SU-DHL-6 (cell line): ENCODE measurements at regions not wholly inside any gene's neighbourhood (a gene's known extent, or its start where the extent isn't known, plus 50 kb on each side); places are given as distances from the start of the nearest gene placed in this dataset.
"Not testable (repeated sequence)": the region's sequence is repeated elsewhere in the genome, so short reads cannot be mapped to it uniquely, and the experiment has no call there.

Experiments
- CTCF ChIP-seq: fragments of 200-600 bp; sonication (generic); IDR thresholded peaks from one replicate; pipeline ENCODE4 v1.5.1; 2017; ENCODE audit warnings: antibody characterized with exemption, mild to moderate bottlenecking, low read length, moderate library complexity; ENCODE audit not compliant: insufficient read depth, poor library complexity, severe bottlenecking
- EZH2phosphoT487 ChIP-seq: fragments of 200-600 bp; sonication (generic), shearing (Covaris generic); conservative IDR thresholded peaks from 2 replicates; pipeline ENCODE4 v1.6.1; 2018; ENCODE audit warnings: mild to moderate bottlenecking, antibody characterized with exemption, low read length, moderate library complexity, mixed read lengths

GRCh38 chr1:56118676-56119075, 460.7 kb downstream of the PLPP3 start:
- not testable (repeated sequence) for TF ChIP-seq CTCF, EZH2phosphoT487
